Mesodermal cell (in vitro differentiated cells): ENCODE measurements at regions not wholly inside any gene's neighbourhood (a gene's known extent, or its start where the extent isn't known, plus 50 kb on each side); places are given as distances from the start of the nearest gene placed in this dataset.
"Not testable (repeated sequence)": the region's sequence is repeated elsewhere in the genome, so short reads cannot be mapped to it uniquely, and the experiment has no call there.

ENCODE experiments used
- H3K27ac ChIP-seq: 2 replicates; pipeline ENCODE4 v1.7.0; 2013; ENCODE audit warnings: mild to moderate bottlenecking, low read depth, low read length, moderate library complexity; ENCODE audit not compliant: severe bottlenecking
- H3K36me3 ChIP-seq: 2 replicates; pipeline ENCODE4 v1.7.1; 2013; ENCODE audit warnings: mild to moderate bottlenecking, low read length, moderate library complexity; ENCODE audit not compliant: control insufficient read depth, insufficient read depth
- H3K4me1 ChIP-seq: one replicate; pipeline ENCODE4 v1.7.1; 2013; ENCODE audit warnings: mild to moderate bottlenecking, low read length; ENCODE audit not compliant: insufficient read depth, control insufficient read depth, poor library complexity, severe bottlenecking
- H3K4me3 ChIP-seq: 2 replicates; pipeline ENCODE4 v1.7.0; 2013; ENCODE audit warnings: low read length, control low read depth, mild to moderate bottlenecking; ENCODE audit not compliant: insufficient read depth, poor library complexity, severe bottlenecking; ENCODE audit errors: extremely low read depth
- H3K9me3 ChIP-seq: 2 replicates; pipeline ENCODE4 v1.7.1; 2013; ENCODE audit warnings: mild to moderate bottlenecking, low read length, moderate library complexity; ENCODE audit not compliant: control insufficient read depth
- WGBS, 2 experiments: methylation state at CpG; one replicate each; pipeline ENCODE4 v1.1.5; 2013; ENCODE audit warnings: missing lambda C conversion rate in 2 of 2; ENCODE audit not compliant: insufficient coverage in 2 of 2; 5-methylcytosine and 5-hydroxymethylcytosine counted together

- H3K9me3 ChIP-seq = peaks cover 26% of the 10 kb centered on the region
- no peak overlapping the region for H3K4me3 ChIP-seq
- H3K4me1 ChIP-seq = no peaks in the 10 kb centered on the region
- H3K36me3 ChIP-seq = no peaks in the 10 kb centered on the region
- WGBS, 2 experiments = 26 to 42% methylated on average over 2 to 3 of the region's 3 CpGs
- no peak overlapping the region for H3K27ac ChIP-seq
Measured at GRCh38 chr18:70705831-70706416, 417.1 kb downstream of the SOCS6 start.

- H3K4me1 ChIP-seq = no peaks in the 10 kb centered on the region
- peaks cover 28% of the 10 kb centered on the region for H3K9me3 ChIP-seq
- no peak overlapping the region for H3K27ac ChIP-seq
- H3K4me3 ChIP-seq = no peak overlapping the region
- H3K36me3 ChIP-seq = no peaks in the 10 kb centered on the region
Measured at GRCh38 chr18:70700496-70700895, 411.7 kb downstream of the SOCS6 start.

GRCh38 chr18:70698574-70698973 is 409.7 kb downstream of the SOCS6 start:
- Histone ChIP-seq H3K4me1 (no peaks in the 10 kb centered on the region), H3K4me3 (no peak overlapping the region), H3K27ac (no peak overlapping the region), H3K36me3 (no peaks in the 10 kb centered on the region), H3K9me3 (peaks cover 31% of the 10 kb centered on the region)
- 83 to 94% methylated on average over 2 to 3 of the region's 3 CpGs for WGBS, 2 experiments

GRCh38 chr18:70693246-70693645 is 404.4 kb downstream of the SOCS6 start:
- no peaks in the 10 kb centered on the region for H3K4me1 ChIP-seq
- 55 to 81% methylated on average over 2 to 5 of the region's 6 CpGs for WGBS, 2 experiments

GRCh38 chr18:70689765-70690164 is 400.9 kb downstream of the SOCS6 start:
- WGBS, 2 experiments = no CpG with 5 or more reads among the region's 5 CpGs
- H3K9me3 ChIP-seq = peaks cover 16% of the 10 kb centered on the region
- not testable (repeated sequence) for H3K4me1 ChIP-seq, H3K4me3 ChIP-seq, H3K27ac ChIP-seq, H3K36me3 ChIP-seq

More at GRCh38 chr18:70693246-70693645, 404.4 kb downstream of the SOCS6 start:
- H3K36me3 ChIP-seq = no peaks in the 10 kb centered on the region
- H3K4me3 ChIP-seq = no peak overlapping the region
- H3K27ac ChIP-seq = no peak overlapping the region
- H3K9me3 ChIP-seq = peaks cover 26% of the 10 kb centered on the region

- H3K27ac ChIP-seq = no peak overlapping the region
- no CpG with 5 or more reads among the region's 1 CpG for WGBS, 2 experiments
- peaks cover 19% of the 10 kb centered on the region for H3K9me3 ChIP-seq
- H3K4me1 ChIP-seq = no peaks in the 10 kb centered on the region
- H3K4me3 ChIP-seq = no peak overlapping the region
- H3K36me3 ChIP-seq = no peaks in the 10 kb centered on the region
Measured at GRCh38 chr18:70688286-70688685, 399.4 kb downstream of the SOCS6 start.

- Histone ChIP-seq H3K36me3 (no peaks in the 10 kb centered on the region), H3K4me1 (no peaks in the 10 kb centered on the region), H3K27ac (no peak overlapping the region), H3K9me3 (peaks cover 20% of the 10 kb centered on the region), H3K4me3 (no peak overlapping the region)
- 57 to 80% methylated on average over 1 of the region's 2 CpGs for WGBS, 2 experiments
Measured at GRCh38 chr18:70684821-70685220, 396.0 kb downstream of the SOCS6 start.

GRCh38 chr18:70683263-70683662 is 394.4 kb downstream of the SOCS6 start:
- no peaks in the 10 kb centered on the region for H3K4me1 ChIP-seq
- H3K9me3 ChIP-seq = peaks cover 20% of the 10 kb centered on the region
- no peaks in the 10 kb centered on the region for H3K36me3 ChIP-seq
- no peak overlapping the region for H3K27ac ChIP-seq
- no peak overlapping the region for H3K4me3 ChIP-seq
- WGBS, 2 experiments = 100% methylated on average over 3 of the region's 5 CpGs; no CpG with 5 or more reads in 1 of the 2 experiments

- 80 to 100% methylated on average over 1 of the region's 3 CpGs for WGBS, 2 experiments
- Histone ChIP-seq H3K9me3 (peaks cover 23% of the 10 kb centered on the region), H3K4me1 (no peaks in the 10 kb centered on the region), H3K4me3 (no peak overlapping the region), H3K36me3 (no peaks in the 10 kb centered on the region), H3K27ac (no peak overlapping the region)
Measured at GRCh38 chr18:70674896-70675295, 386.1 kb downstream of the SOCS6 start.

GRCh38 chr18:70673831-70674230 is 385.0 kb downstream of the SOCS6 start:
- WGBS, 2 experiments = 52 to 56% methylated on average over 2 of the region's 6 CpGs
- H3K9me3 ChIP-seq = peaks cover 26% of the 10 kb centered on the region
- H3K36me3 ChIP-seq = no peaks in the 10 kb centered on the region
- H3K4me1 ChIP-seq = no peaks in the 10 kb centered on the region
- H3K4me3 ChIP-seq = no peak overlapping the region
- H3K27ac ChIP-seq = no peak overlapping the region

GRCh38 chr18:70672581-70672980 is 383.7 kb downstream of the SOCS6 start:
- Histone ChIP-seq H3K27ac (no peak overlapping the region), H3K4me1 (no peaks in the 10 kb centered on the region), H3K36me3 (no peaks in the 10 kb centered on the region), H3K9me3 (peaks cover 29% of the 10 kb centered on the region), H3K4me3 (no peak overlapping the region)
- WGBS, 2 experiments = 63 to 83% methylated on average over 1 to 2 of the region's 5 CpGs
